NOMO-1 treated with DMSO at 0.1 percent for 48 hours (cell line): ENCODE measurements at regions not wholly inside any gene's neighbourhood (a gene's known extent, or its start where the extent isn't known, plus 50 kb on each side); places are given as distances from the start of the nearest gene placed in this dataset.

Experiments
- DNase-seq: peaks from one replicate; lab custom pipeline; 2025; ENCODE audit not compliant: unreplicated experiment; lab: John Stamatoyannopoulos, UW

- DNase-seq = no peak
These were observed 399.4 kb downstream of the NXPE2 start for GRCh38 chr11:115077740-115078139.

GRCh38 chr11:115078461-115079438 lies 400.4 kb downstream of the NXPE2 start:
- no peak for DNase-seq

- DNase-seq = no peak
These were observed 402.8 kb downstream of the NXPE2 start for GRCh38 chr11:115080923-115081680.

GRCh38 chr11:115081972-115082371 lies 403.6 kb downstream of the NXPE2 start:
- DNase-seq = no peak

- no peak for DNase-seq
These were observed 404.9 kb downstream of the NXPE2 start for GRCh38 chr11:115083144-115083806.

GRCh38 chr11:115084231-115084630 lies 405.9 kb downstream of the NXPE2 start:
- no peak for DNase-seq

- no peak for DNase-seq
These were observed 407.3 kb downstream of the NXPE2 start for GRCh38 chr11:115085461-115086210.

- DNase-seq = no peak
These were observed 409.5 kb downstream of the NXPE2 start for GRCh38 chr11:115087791-115088190.

GRCh38 chr11:115092516-115092915 lies 411.7 kb downstream of the CADM1 start:
- DNase-seq = no peak

- no peak for DNase-seq
These were observed 406.3 kb downstream of the CADM1 start for GRCh38 chr11:115097796-115098408.

GRCh38 chr11:115100706-115101105 lies 403.5 kb downstream of the CADM1 start:
- no peak for DNase-seq

GRCh38 chr11:115103921-115104320 lies 400.3 kb downstream of the CADM1 start:
- no peak for DNase-seq

- DNase-seq = no peak
These were observed 399.3 kb downstream of the CADM1 start for GRCh38 chr11:115104851-115105453.

- no peak for DNase-seq
These were observed 393.1 kb downstream of the CADM1 start for GRCh38 chr11:115111066-115111465.

- no peak for DNase-seq
These were observed 391.5 kb downstream of the CADM1 start for GRCh38 chr11:115112754-115113153.

GRCh38 chr11:115117956-115118493 lies 386.2 kb downstream of the CADM1 start:
- no peak for DNase-seq

GRCh38 chr11:115119146-115119545 lies 385.1 kb downstream of the CADM1 start:
- DNase-seq = no peak
